HG02678 (cell line): ENCODE measurements at regions not wholly inside any gene's neighbourhood (a gene's known extent, or its start where the extent isn't known, plus 50 kb on each side); places are given as distances from the start of the nearest gene placed in this dataset.
"Not testable (repeated sequence)": the region's sequence is repeated elsewhere in the genome, so short reads cannot be mapped to it uniquely, and the experiment has no call there.

ENCODE experiments used
- ATAC-seq: cut with Tn5 transposase; IDR thresholded peaks from one replicate; pipeline ENCODE4 v1.9.1; 2021; ENCODE audit warnings: mild to moderate bottlenecking, moderate library complexity; ENCODE audit not compliant: unreplicated experiment

DNA sequence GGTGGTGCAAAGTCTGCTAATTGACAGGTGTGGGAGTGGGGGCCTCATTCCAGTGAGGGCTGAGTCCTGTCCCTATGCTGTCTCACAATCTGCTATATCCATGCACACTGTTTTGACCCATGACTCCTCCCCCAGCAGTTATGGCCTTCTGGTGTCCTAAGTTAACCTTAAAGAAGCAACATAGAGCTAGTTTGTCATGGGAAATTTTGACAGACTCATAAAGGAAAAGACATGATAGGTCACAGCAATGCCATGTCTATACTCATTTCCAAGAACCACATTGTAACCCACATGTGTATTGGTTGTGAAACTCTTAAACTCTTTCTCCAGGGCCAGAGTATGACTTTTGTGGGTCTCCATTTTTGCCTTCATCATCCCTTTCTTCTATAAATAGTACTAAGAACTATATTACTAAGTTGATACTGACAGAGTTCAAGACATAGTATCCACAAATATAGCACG lies 78.2 kb upstream of the SLC1A4 start:
- ATAC-seq = no peak

GRCh38 chr2:64913357-64913869 lies 75.8 kb upstream of the SLC1A4 start:
- ATAC-seq = no peak

- no peak for ATAC-seq
Observed at GRCh38 chr2:64914247-64914646, 75.0 kb upstream of the SLC1A4 start.

DNA sequence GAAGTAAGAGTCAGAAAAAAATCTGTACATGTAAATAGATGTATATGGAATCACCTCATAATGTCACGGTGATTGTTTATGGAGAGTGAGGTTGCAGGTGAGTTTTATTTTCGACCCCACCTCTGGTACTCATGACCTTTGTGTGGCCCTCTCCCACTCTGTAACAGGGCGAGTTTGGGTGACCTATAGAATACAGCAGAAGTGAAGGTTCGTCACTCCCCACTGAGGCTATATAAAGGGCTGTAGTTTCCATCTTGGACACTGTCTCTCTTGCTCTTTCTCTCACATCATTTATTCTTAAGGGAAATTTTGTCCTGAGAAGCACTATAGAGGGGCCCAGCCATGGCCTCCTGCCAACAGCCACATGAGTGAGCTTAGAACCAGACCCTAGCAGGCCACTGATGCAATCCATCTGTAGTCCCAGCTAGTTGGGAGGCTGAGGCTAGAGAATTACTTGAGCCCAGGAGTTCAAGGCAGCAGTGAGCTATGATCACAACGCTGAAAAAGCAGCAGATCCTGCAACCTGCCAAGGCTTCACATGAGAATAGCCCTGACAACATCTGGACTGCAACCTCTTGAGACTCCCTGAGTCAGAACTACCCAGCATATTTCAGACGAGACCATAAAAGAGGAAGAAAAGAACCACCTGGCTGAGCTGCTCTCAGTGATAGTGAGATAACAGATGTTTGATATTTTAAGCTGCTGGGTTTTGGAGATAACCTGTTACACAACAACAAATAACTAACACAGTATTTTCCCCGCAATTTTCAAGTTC lies 74.3 kb upstream of the SLC1A4 start:
- ATAC-seq = peak; percentile 60

GRCh38 chr2:64915510-64915900 lies 73.7 kb upstream of the SLC1A4 start:
- ATAC-seq = no peak

- no peak for ATAC-seq
Observed at GRCh38 chr2:64918220-64918886, 70.8 kb upstream of the SLC1A4 start.

GRCh38 chr2:64919261-64919660 lies 69.9 kb upstream of the SLC1A4 start:
- no peak for ATAC-seq

GRCh38 chr2:64922482-64923384 lies 66.5 kb upstream of the SLC1A4 start:
- no peak for ATAC-seq

DNA sequence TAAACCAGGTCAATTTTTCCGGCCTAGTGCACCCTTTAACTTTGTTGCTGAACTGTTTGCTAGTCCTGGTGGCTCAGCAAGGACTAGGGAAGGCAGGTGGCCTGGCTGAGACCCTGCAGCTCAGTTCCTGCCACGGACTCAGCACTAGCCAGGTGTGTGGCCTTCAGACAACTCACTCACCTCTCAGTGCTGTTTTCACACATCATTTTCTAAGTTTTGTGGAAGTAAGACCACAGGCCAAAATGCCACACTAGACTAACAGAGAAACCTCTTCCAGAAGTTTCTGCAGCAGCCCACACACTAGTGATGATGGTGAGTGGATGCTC lies 65.9 kb upstream of the SLC1A4 start:
- ATAC-seq = no peak

GRCh38 chr2:64924170-64924934 lies 64.8 kb upstream of the SLC1A4 start:
- no peak for ATAC-seq

DNA sequence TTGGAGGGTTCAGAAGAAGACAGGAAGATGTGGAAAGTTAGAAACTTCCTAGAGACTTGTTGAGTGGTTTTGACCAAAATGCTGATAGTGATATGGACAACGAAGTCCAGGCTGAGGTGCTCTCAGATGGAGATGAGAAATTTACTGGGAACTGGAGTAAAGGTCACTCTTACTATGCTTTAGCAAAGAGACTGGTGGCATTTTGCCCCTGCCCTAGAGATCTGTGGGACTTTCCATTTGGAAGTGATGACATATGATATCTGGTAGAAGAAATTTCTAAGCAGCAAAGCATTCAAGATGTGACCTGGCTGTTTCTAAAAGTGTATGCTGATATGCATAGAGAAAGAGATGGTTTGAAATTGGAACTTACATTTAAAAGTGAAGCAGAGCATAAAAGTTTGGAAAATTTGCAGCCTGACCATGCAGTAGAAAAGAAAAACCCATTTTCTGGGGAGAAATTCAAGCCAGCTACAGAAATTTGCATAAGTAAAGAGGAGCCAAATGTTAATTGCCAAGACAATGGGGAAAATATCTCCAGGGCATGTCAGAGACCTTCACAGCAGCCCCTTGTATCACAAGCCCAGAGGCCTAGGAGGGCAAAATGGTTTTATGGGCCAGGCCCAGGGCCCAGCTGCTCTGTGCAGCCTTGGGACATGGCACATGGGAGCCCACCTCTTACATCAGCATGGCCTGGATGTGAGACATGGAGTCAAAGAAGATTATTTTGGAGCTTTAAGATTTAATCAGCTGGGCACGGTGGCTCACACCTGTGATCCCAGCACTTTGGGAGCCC lies 63.1 kb upstream of the SLC1A4 start:
- ATAC-seq = not testable (repeated sequence)

- ATAC-seq = no peak
Observed at GRCh38 chr2:64928813-64929212, 60.4 kb upstream of the SLC1A4 start.

- ATAC-seq = no peak
Observed at GRCh38 chr2:64929333-64929732, 59.9 kb upstream of the SLC1A4 start.

- ATAC-seq = no peak
Observed at GRCh38 chr2:64930258-64930671, 58.9 kb upstream of the SLC1A4 start.

DNA sequence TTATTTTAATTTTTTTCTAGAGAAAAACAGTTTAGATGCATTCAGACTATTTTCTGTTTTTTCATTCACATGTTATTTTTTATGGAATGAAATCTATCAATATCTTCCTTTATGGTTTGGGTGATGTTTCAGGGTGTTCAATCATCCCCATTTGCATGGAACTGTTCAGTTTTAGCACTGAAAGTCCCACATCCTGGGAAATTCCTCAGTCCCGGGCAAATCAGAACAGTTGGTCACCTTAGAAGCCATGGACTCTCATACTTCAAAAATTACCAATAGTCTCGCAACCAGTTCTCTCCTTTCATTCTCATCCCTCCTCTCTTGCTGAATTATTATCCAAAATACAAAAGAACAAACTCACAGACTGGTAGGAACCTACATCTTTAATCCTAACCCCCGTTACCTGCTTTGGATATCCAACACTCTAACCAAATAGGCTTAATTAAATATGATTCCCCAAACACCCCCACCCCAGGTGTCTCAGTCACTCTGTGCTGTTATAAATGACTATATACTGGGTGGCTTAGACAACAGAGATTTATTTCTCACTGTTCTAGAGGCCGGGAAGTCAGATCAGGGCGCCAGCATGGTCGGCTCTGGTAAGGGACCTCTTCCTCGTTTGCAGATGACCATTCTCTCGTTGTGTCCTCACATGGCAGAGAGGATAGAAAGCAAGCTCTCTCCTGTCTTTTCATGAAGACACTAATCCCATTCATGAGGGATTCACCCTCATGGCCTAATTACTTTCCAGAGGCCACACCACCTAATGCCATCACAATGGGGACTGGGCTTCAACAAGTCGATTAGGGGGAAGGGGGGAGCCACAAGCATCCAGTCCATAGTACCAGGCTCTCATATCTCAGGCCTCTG lies 57.7 kb upstream of the SLC1A4 start:
- ATAC-seq = no peak

- no peak for ATAC-seq
Observed at GRCh38 chr2:64932116-64932370, 57.2 kb upstream of the SLC1A4 start.

DNA sequence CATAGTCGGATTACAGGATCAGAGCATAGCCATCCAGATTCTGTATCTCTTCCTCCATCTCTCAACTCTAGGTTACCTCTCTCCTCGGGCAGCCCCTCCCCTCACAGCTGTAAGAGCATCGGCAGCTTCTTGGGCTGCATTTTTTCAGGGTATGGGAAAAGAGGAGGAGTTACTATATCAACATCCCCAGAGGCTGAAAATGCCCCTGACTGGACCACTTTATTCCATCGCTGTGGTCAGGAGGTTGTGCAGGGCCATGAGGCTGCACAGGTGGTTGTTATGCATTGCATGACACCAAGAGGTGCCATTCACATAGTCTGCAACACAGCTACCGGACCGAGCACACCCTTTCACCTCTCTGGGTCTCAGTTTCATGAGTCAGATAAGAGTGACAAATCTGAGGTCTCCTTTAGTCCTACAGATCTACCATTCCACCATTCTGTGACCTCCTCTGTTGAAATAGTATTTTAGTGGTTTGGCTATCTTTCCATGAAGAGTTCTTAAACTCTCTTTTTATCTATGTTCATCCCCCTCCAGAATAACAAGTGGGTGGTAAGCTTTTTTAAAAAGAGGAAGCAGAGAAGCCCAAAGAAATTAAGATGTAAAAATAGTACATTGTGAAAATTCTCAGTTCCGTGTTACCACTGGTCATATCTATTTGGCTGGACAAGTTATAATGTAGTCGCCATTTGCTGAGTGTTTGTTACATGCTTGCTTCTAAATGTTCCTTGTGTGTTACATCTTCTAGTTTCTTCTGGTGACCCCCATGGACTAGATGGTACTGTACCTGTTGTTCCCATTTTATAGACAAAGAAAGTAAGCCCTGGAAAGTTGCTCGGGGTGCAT lies 56.6 kb upstream of the SLC1A4 start:
- peak; percentile 86 for ATAC-seq

DNA sequence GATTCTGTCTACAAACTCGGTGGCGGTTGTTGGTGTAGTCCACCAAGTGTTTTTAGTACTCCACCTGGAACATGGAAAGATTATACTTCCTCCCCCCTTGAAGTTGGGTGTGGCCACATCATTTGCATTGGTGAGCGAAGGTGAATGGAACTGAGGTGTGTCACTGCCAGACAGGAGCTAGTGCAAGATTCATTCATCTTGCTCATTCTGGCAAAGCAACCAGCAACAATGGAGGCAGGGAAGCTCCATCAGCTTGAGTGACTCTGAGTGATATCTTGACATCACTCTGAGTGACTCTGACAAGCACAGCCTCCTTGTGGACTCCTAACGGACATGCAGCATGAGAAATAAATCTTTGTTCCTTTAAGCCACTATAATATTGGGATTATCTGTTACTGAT lies 54.7 kb upstream of the SLC1A4 start:
- ATAC-seq = no peak
